SK-N-SH (cell line): ENCODE measurements at regions not wholly inside any gene's neighbourhood (a gene's known extent, or its start where the extent isn't known, plus 50 kb on each side); places are given as distances from the start of the nearest gene placed in this dataset.
A peak's percentile ranks its signal among the peaks of the same experiment; 100 is the strongest.

Experiments used
- CTCF ChIP-seq: fragments of 200-600 bp; sonication (generic); IDR thresholded peaks from 2 replicates; pipeline ENCODE4 v1.6.1; 2017; ENCODE audit warnings: antibody characterized with exemption, mild to moderate bottlenecking, moderate library complexity
- EP300 ChIP-seq, 2 experiments: IDR thresholded peaks; 2 replicates each; pipeline versions ENCODE4 v1.4.0 to v1.6.1; 2012; ENCODE audit warnings: borderline replicate concordance in 1 of 2, low read depth in 1 of 2, low read length in 1 of 2
- REST ChIP-seq: IDR thresholded peaks from 2 replicates; pipeline ENCODE4 v1.6.1; 2012; ENCODE audit warnings: mild to moderate bottlenecking, low read depth, low read length, moderate library complexity
- SIN3A ChIP-seq: IDR thresholded peaks from 2 replicates; pipeline ENCODE4 v1.6.1; 2012; ENCODE audit warnings: low read depth, mild to moderate bottlenecking, low read length, moderate library complexity, borderline replicate concordance
- TAF1 ChIP-seq: IDR thresholded peaks from 2 replicates; pipeline ENCODE4 v1.6.1; 2012; ENCODE audit warnings: low read depth, mild to moderate bottlenecking, low read length, moderate library complexity, borderline replicate concordance
- YY1 ChIP-seq: IDR thresholded peaks from 2 replicates; pipeline ENCODE4 v1.4.0; 2012; ENCODE audit warnings: low read depth, mild to moderate bottlenecking

DNA sequence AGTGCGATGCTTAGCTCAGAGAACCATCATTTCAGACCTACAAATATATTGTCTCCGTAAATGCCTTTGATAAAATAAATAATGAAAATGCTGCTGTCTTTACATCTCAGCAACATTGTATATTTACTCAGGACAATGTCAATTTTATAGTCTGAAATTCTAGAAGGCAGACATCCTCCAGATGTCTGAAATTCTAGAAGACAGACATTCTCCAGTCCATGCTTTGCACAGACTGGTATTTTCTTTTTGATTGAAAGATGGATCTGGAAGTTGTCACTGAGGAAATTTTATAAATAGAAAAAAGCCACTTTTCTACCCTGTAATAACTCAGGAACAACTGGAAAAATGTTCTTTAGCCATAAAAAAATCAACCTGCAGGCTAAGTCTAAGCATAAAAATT is 2293.3 kb downstream of the PCDH9 start:
- TF ChIP-seq TAF1 (no peak), CTCF (no peak), SIN3A (no peak), YY1 (no peak), REST (no peak), EP300 (IDR thresholded peaks at IDR 0.05; ENCODE audit: borderline replicate concordance in 1 of 2, low read depth in 1 of 2, low read length in 1 of 2) (peak; percentile 88 to 92)
